CD4-positive, alpha-beta memory T cell (primary cell): ENCODE measurements at regions not wholly inside any gene's neighbourhood (a gene's known extent, or its start where the extent isn't known, plus 50 kb on each side); places are given as distances from the start of the nearest gene placed in this dataset.

Experiments used
- CTCF ChIA-PET: fragments of 350-600 bp; sonication (Branson Sonifier 250); formaldehyde crosslinking; loops from one replicate; lab custom pipeline; 2021; ENCODE audit warnings: inconsistent platforms; ENCODE audit not compliant: partially characterized antibody; lab: Charles Lee
- POLR2A ChIA-PET: fragments of 350-600 bp; sonication (Branson Sonifier 250); formaldehyde crosslinking; loops from one replicate; lab custom pipeline; 2021; ENCODE audit not compliant: partially characterized antibody; lab: Charles Lee
- DNase-seq, 5 donors: peaks; one replicate each; pipeline versions ENCODE4 v3.0.0 to v3.0.0-alpha.2; 2020 to 2022; ENCODE audit warnings: mixed read lengths in 1 of 5
- H3K27ac ChIP-seq: one replicate; pipeline ENCODE4 v1.7.0; 2013; ENCODE audit warnings: low read depth, low read length
- H3K27me3 ChIP-seq: 2 replicates; pipeline ENCODE4 v1.7.0; 2013; ENCODE audit warnings: mild to moderate bottlenecking, low read length, moderate library complexity; ENCODE audit not compliant: insufficient read depth
- H3K36me3 ChIP-seq: 2 replicates; pipeline ENCODE4 v1.7.0; 2013; ENCODE audit warnings: mild to moderate bottlenecking, low read length, moderate library complexity; ENCODE audit not compliant: insufficient read depth
- H3K4me1 ChIP-seq: 2 replicates; pipeline ENCODE4 v1.7.0; 2013; ENCODE audit warnings: mild to moderate bottlenecking, low read length, moderate library complexity; ENCODE audit not compliant: insufficient read depth
- H3K4me3 ChIP-seq, 2 donors: one replicate each; pipeline ENCODE4 v1.7.0; 2013; ENCODE audit warnings: low read length in 2 of 2, mild to moderate bottlenecking in 1 of 2
- H3K9me3 ChIP-seq, 2 donors: one replicate each; pipeline ENCODE4 v1.7.0; 2013; ENCODE audit warnings: low read length in 2 of 2, control low read depth in 1 of 2; ENCODE audit not compliant: control insufficient read depth in 1 of 2
- H3K27ac Mint-ChIP-seq, 7 donors: one replicate each; pipeline ENCODE4 v1.8.0; 2020 to 2021; ENCODE audit warnings: mixed read lengths in 7 of 7, mild to moderate bottlenecking in 6 of 7, inconsistent platforms in 3 of 7, moderate library complexity in 3 of 7
- H3K27me3 Mint-ChIP-seq, 2 donors: one replicate each; pipeline ENCODE4 v1.8.0; 2020 to 2021; ENCODE audit warnings: mixed read lengths in 2 of 2
- H3K36me3 Mint-ChIP-seq, 2 donors: one replicate each; pipeline ENCODE4 v1.8.0; 2020 to 2021; ENCODE audit warnings: mixed read lengths in 2 of 2, inconsistent platforms in 1 of 2, mild to moderate bottlenecking in 1 of 2
- H3K4me1 Mint-ChIP-seq, 4 donors: one replicate each; pipeline ENCODE4 v1.8.0; 2020 to 2021; ENCODE audit warnings: mixed read lengths in 4 of 4, mild to moderate bottlenecking in 1 of 4
- H3K4me3 Mint-ChIP-seq, 8 donors: one replicate each; pipeline ENCODE4 v1.8.0; 2020 to 2021; ENCODE audit warnings: mixed read lengths in 8 of 8, mild to moderate bottlenecking in 7 of 8, moderate library complexity in 6 of 8, inconsistent platforms in 3 of 8
- H3K9me3 Mint-ChIP-seq, 8 donors: one replicate each; pipeline ENCODE4 v1.8.0; 2020 to 2021; ENCODE audit warnings: mixed read lengths in 8 of 8, mild to moderate bottlenecking in 5 of 8, inconsistent platforms in 3 of 8, moderate library complexity in 1 of 8
- intact Hi-C: fragments of 100-400 bp; cut with micrococcal nuclease; formaldehyde crosslinking; loops from one replicate; pipeline ENCODE4 v1.15.1; 2023

GRCh38 chr11:103749158-103749557 is 287.3 kb upstream of the DDI1 start:
- Mint-ChIP-seq H3K27ac (no peak overlapping the region), H3K27me3 (peaks cover 0 to 1% of the 10 kb centered on the region in 2 donors), H3K36me3 (no peaks in the 10 kb centered on the region), H3K4me1 (peaks cover 0 to 3% (median 0%) of the 10 kb centered on the region in 4 donors), H3K9me3 (peaks cover 0 to 8% (median 3%) of the 10 kb centered on the region in 8 donors), H3K4me3 (no peak overlapping the region)
- no peak for DNase-seq
- H3K4me1 ChIP-seq, result no peaks in the 10 kb centered on the region
- H3K36me3 ChIP-seq, result no peaks in the 10 kb centered on the region
- POLR2A ChIA-PET, result no interaction called here
- no peaks in the 10 kb centered on the region for H3K27me3 ChIP-seq
- H3K27ac ChIP-seq, result no peak overlapping the region
- CTCF ChIA-PET, result no interaction called here
- intact Hi-C loops, result no loop called here
- no peak overlapping the region for H3K4me3 ChIP-seq
- H3K9me3 ChIP-seq, result no peaks in the 10 kb centered on the region

DNA sequence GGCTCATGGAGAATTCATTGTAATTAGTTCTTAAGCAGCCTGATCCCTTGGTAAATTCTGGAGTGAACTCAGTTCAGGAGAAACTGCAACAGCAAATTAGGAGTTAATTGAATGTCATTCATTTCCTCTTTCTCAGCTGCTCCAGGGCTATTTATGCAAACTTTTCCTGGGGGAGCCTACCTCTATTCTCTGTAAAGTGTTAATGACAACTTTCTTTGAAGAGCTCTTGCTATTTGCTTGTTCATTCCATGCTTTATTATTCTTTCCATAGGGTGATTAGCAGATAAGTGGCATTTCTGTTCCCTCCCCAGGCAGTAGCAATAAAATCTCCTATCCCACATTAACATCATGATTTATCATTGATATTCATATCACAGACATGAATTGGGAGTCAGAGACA is 267.6 kb upstream of the DDI1 start:
- Mint-ChIP-seq H3K36me3 (no peaks in the 10 kb centered on the region), H3K27ac (no peak overlapping the region), H3K27me3 (no peaks in the 10 kb centered on the region), H3K9me3 (peaks cover 0 to 11% (median 0%) of the 10 kb centered on the region in 8 donors), H3K4me1 (no peaks in the 10 kb centered on the region), H3K4me3 (no peak overlapping the region)
- intact Hi-C loops, result no loop called here
- DNase-seq, result no peak
- POLR2A ChIA-PET, result no interaction called here
- H3K27ac ChIP-seq, result no peak overlapping the region
- CTCF ChIA-PET, result no interaction called here
- H3K4me1 ChIP-seq, result no peaks in the 10 kb centered on the region
- no peaks in the 10 kb centered on the region for H3K27me3 ChIP-seq
- no peaks in the 10 kb centered on the region for H3K36me3 ChIP-seq
- no peaks in the 10 kb centered on the region for H3K9me3 ChIP-seq
- no peak overlapping the region for H3K4me3 ChIP-seq

DNA sequence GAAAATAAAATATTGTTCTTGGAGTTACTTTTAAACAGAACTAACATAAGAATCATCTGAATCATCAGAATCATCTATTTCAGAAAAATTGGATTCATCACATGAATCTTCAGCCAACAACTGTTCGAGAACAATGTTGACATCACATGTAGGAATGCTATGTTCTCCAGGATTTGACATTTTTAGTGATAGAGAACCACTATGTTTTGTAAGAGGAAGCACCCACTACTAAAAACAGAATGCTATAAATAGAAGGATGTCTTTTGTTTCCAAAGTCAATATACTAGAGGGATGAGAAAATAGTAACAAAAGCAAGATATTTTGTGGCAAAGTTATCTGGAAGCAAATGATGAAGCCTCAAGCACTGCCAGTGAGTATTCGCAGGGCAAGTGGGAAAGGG is 263.4 kb upstream of the DDI1 start:
- Histone ChIP-seq H3K4me1 (no peaks in the 10 kb centered on the region), H3K27ac (no peak overlapping the region), H3K4me3 (no peak overlapping the region), H3K27me3 (no peaks in the 10 kb centered on the region), H3K9me3 (no peaks in the 10 kb centered on the region), H3K36me3 (no peaks in the 10 kb centered on the region)
- Mint-ChIP-seq H3K27me3 (no peaks in the 10 kb centered on the region), H3K4me3 (no peak overlapping the region), H3K4me1 (no peaks in the 10 kb centered on the region), H3K27ac (no peak overlapping the region), H3K36me3 (no peaks in the 10 kb centered on the region), H3K9me3 (peaks cover 0 to 5% (median under 1%) of the 10 kb centered on the region in 8 donors)
- CTCF ChIA-PET, result interaction anchor here (1.4 kb wide), 1 partner anchor 16 kb away, joined by 3 read pairs; no protein-coding TSS in a partner anchor
- POLR2A ChIA-PET, result interaction anchor here (0.6 kb wide), 1 partner anchor 164 kb away, joined by 3 read pairs; no protein-coding TSS in a partner anchor
- DNase-seq, result no peak
- intact Hi-C loops, result no loop called here

- intact Hi-C loops, result no loop called here
- H3K27ac Mint-ChIP-seq, result no peak overlapping the region
- Histone ChIP-seq H3K36me3 (no peaks in the 10 kb centered on the region), H3K27me3 (no peaks in the 10 kb centered on the region), H3K4me1 (no peaks in the 10 kb centered on the region), H3K9me3 (no peaks in the 10 kb centered on the region), H3K27ac (no peak overlapping the region), H3K4me3 (no peak overlapping the region)
- ChIA-PET POLR2A (no interaction called here), CTCF (interaction anchor here (1.4 kb wide), 1 partner anchor 16 kb away, joined by 3 read pairs; no protein-coding TSS in a partner anchor)
- no peaks in the 10 kb centered on the region for H3K36me3 Mint-ChIP-seq
- H3K9me3 Mint-ChIP-seq, result peaks cover 0 to 5% (median under 1%) of the 10 kb centered on the region in 8 donors
- H3K4me1 Mint-ChIP-seq, result no peaks in the 10 kb centered on the region
- H3K4me3 Mint-ChIP-seq, result no peak overlapping the region
- no peak for DNase-seq
- no peaks in the 10 kb centered on the region for H3K27me3 Mint-ChIP-seq
Measured at GRCh38 chr11:103773537-103773936, 262.9 kb upstream of the DDI1 start.

- Histone ChIP-seq H3K27me3 (no peaks in the 10 kb centered on the region), H3K4me3 (no peak overlapping the region), H3K27ac (no peak overlapping the region), H3K4me1 (no peaks in the 10 kb centered on the region), H3K36me3 (no peaks in the 10 kb centered on the region), H3K9me3 (no peaks in the 10 kb centered on the region)
- Mint-ChIP-seq H3K27me3 (no peaks in the 10 kb centered on the region), H3K4me1 (no peaks in the 10 kb centered on the region), H3K9me3 (peaks cover 0 to 9% (median under 1%) of the 10 kb centered on the region in 8 donors), H3K27ac (no peak overlapping the region), H3K36me3 (no peaks in the 10 kb centered on the region), H3K4me3 (no peak overlapping the region)
- intact Hi-C loops, result no loop called here
- DNase-seq, result no peak
- POLR2A ChIA-PET, result no interaction called here
- CTCF ChIA-PET, result no interaction called here
Measured at GRCh38 chr11:103779054-103779453, 257.4 kb upstream of the DDI1 start.

- no peaks in the 10 kb centered on the region for H3K4me1 ChIP-seq
- H3K9me3 ChIP-seq, result no peaks in the 10 kb centered on the region
- no peaks in the 10 kb centered on the region for H3K4me1 Mint-ChIP-seq
- H3K27ac Mint-ChIP-seq, result no peak overlapping the region
- POLR2A ChIA-PET, result no interaction called here
- intact Hi-C loops, result no loop called here
- H3K9me3 Mint-ChIP-seq, result peaks cover 0 to 20% (median 9%) of the 10 kb centered on the region in 8 donors
- H3K4me3 Mint-ChIP-seq, result no peak overlapping the region
- no peak overlapping the region for H3K27ac ChIP-seq
- no peak overlapping the region for H3K4me3 ChIP-seq
- no peaks in the 10 kb centered on the region for H3K27me3 ChIP-seq
- CTCF ChIA-PET, result interaction anchor here (1.7 kb wide), 1 partner anchor 16 kb away, joined by 3 read pairs; no protein-coding TSS in a partner anchor
- H3K36me3 Mint-ChIP-seq, result no peaks in the 10 kb centered on the region
- DNase-seq, result no peak
- H3K36me3 ChIP-seq, result no peaks in the 10 kb centered on the region
- H3K27me3 Mint-ChIP-seq, result no peaks in the 10 kb centered on the region
Measured at GRCh38 chr11:103789952-103790351, 246.5 kb upstream of the DDI1 start.

DNA sequence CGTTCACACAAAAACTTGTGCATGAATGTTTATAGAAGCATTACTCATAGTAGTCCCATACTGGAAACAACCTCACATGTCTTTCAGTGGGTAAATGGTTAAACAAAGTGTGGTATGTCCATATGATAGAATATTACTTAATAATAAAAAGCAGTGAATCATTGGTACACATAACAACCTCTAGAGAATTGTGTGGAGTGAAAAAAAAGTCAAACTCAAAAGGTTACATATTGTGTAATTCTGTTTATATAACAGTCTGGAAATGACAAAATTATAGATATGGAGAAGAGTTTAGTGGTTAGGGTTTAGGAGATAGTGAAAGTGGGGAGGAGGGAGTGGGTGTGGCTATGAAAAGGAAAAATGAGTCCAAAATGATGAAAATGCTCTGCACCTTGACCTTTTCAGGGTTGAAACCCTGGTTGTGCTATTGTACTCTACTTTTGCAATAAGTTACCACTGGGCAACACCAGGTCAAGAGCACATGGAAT is 243.4 kb upstream of the DDI1 start:
- intact Hi-C loops, result no loop called here
- ChIA-PET POLR2A (no interaction called here), CTCF (no interaction called here)

More for the DNA sequence above, 243.4 kb upstream of the DDI1 start:
- no peak for DNase-seq
- Mint-ChIP-seq H3K36me3 (no peaks in the 10 kb centered on the region), H3K4me3 (no peak overlapping the region), H3K9me3 (peaks cover 0 to 20% (median 8%) of the 10 kb centered on the region in 8 donors), H3K27ac (no peak overlapping the region), H3K4me1 (no peaks in the 10 kb centered on the region), H3K27me3 (no peaks in the 10 kb centered on the region)
- no peaks in the 10 kb centered on the region for H3K4me1 ChIP-seq
- H3K9me3 ChIP-seq, result no peaks in the 10 kb centered on the region
- no peak overlapping the region for H3K27ac ChIP-seq
- H3K36me3 ChIP-seq, result no peaks in the 10 kb centered on the region
- H3K4me3 ChIP-seq, result no peak overlapping the region
- no peaks in the 10 kb centered on the region for H3K27me3 ChIP-seq
